OCI-LY1 (cell line): ENCODE measurements at regions not wholly inside any gene's neighbourhood (a gene's known extent, or its start where the extent isn't known, plus 50 kb on each side); places are given as distances from the start of the nearest gene placed in this dataset.

Source experiments
- H2AFZ ChIP-seq: fragments of 200-600 bp; sonication (generic), shearing (Covaris generic); 2 replicates; pipeline ENCODE4 v1.6.0; 2014; ENCODE audit warnings: antibody characterized with exemption, mild to moderate bottlenecking, low read length
- H3F3A ChIP-seq: fragments of 200-600 bp; sonication (generic), shearing (Covaris generic); 2 replicates; pipeline ENCODE4 v1.6.0; 2014; ENCODE audit warnings: mild to moderate bottlenecking, antibody characterized with exemption, low read length, moderate library complexity; ENCODE audit not compliant: insufficient read depth
- H3K27ac ChIP-seq: fragments of 200-600 bp; sonication (generic); 2 replicates; pipeline ENCODE4 v1.5.1; 2014; ENCODE audit warnings: low read length, mixed run types, mild to moderate bottlenecking, low read depth; ENCODE audit not compliant: poor library complexity, severe bottlenecking
- H3K27me3 ChIP-seq: fragments of 200-600 bp; sonication (generic); 2 replicates; pipeline ENCODE4 v1.6.0; 2014; ENCODE audit warnings: antibody characterized with exemption, mild to moderate bottlenecking, low read length, moderate library complexity; ENCODE audit not compliant: insufficient read depth
- H3K36me3 ChIP-seq: fragments of 200-600 bp; sonication (generic); 2 replicates; pipeline ENCODE4 v1.6.1; 2014; ENCODE audit warnings: mild to moderate bottlenecking, antibody characterized with exemption, low read length, moderate library complexity, mixed read lengths; ENCODE audit not compliant: insufficient read depth
- H3K4me1 ChIP-seq: fragments of 200-600 bp; sonication (generic); 2 replicates; pipeline ENCODE4 v1.5.1; 2014; ENCODE audit warnings: mild to moderate bottlenecking, low read length, moderate library complexity; ENCODE audit not compliant: insufficient read depth, severe bottlenecking
- H3K4me2 ChIP-seq: fragments of 200-600 bp; sonication (generic), shearing (Covaris generic); 2 replicates; pipeline ENCODE4 v1.6.1; 2014; ENCODE audit warnings: low read length
- H3K4me3 ChIP-seq: fragments of 200-600 bp; sonication (generic); 2 replicates; pipeline ENCODE4 v1.5.1; 2014; ENCODE audit warnings: low read length, low read depth, mild to moderate bottlenecking, mixed read lengths; ENCODE audit not compliant: poor library complexity, severe bottlenecking
- H3K79me2 ChIP-seq: fragments of 200-600 bp; shearing (Covaris generic); 2 replicates; pipeline ENCODE4 v1.6.1; 2016; ENCODE audit warnings: mixed run types, low read length, mixed read lengths; ENCODE audit not compliant: insufficient read depth
- H3K9ac ChIP-seq: fragments of 200-600 bp; sonication (generic), shearing (Covaris generic); 2 replicates; pipeline ENCODE4 v1.6.1; 2014; ENCODE audit warnings: mild to moderate bottlenecking, low read length, mixed read lengths
- H3K9me2 ChIP-seq: fragments of 200-600 bp; sonication (generic), shearing (Covaris generic); 2 replicates; pipeline ENCODE4 v1.6.1; 2014; ENCODE audit warnings: low read depth, mild to moderate bottlenecking, low read length, mixed read lengths
- H3K9me3 ChIP-seq: fragments of 200-600 bp; shearing (Covaris generic); 2 replicates; pipeline ENCODE4 v1.6.1; 2014; ENCODE audit warnings: low read length, mixed read lengths
- H4K20me1 ChIP-seq: fragments of 200-600 bp; sonication (generic), shearing (Covaris generic); 2 replicates; pipeline ENCODE4 v1.6.0; 2016; ENCODE audit warnings: mild to moderate bottlenecking, low read length; ENCODE audit not compliant: insufficient read depth
- EZH2 ChIP-seq: fragments of 200-600 bp; sonication (generic), shearing (Covaris generic); IDR thresholded peaks from 2 replicates; pipeline ENCODE4 v1.8.0; 2017; ENCODE audit warnings: borderline replicate concordance, mixed run types, mild to moderate bottlenecking, antibody characterized with exemption, low read length, moderate library complexity, mixed read lengths
- TF ChIP-seq, protein P1 (sequence below): fragments of 200-600 bp; sonication (generic), shearing (Covaris generic); IDR thresholded peaks from 2 replicates; pipeline ENCODE4 v1.5.1; 2017; ENCODE audit warnings: mild to moderate bottlenecking, antibody characterized with exemption, low read length, moderate library complexity, mixed read lengths

DNA sequence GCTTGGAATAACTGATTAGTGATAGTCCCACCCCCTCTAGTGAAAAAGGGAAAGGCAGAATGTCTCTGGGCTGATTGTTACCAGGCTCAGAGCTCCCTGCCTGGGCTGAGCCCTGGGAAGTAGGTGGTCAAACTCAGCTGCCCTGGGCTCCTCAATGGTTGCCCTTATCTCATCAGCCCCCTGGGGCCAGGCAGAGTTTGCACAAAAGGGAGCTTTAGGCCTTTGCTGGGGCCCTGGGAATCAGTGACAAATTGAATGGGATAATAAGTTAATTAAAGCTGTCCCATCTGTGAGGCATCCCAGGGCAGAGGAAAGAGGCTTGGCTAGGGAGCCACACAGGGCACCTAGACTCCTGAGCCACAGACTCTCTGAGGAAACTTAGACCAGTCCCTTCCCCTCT lies 89.0 kb downstream of the EFNB1 start:
- Histone ChIP-seq H3K9me2 (no peaks in the 10 kb centered on the region), H3K9me3 (no peaks in the 10 kb centered on the region)
- TF ChIP-seq EZH2: no peak
- TF ChIP-seq, protein P1, sequence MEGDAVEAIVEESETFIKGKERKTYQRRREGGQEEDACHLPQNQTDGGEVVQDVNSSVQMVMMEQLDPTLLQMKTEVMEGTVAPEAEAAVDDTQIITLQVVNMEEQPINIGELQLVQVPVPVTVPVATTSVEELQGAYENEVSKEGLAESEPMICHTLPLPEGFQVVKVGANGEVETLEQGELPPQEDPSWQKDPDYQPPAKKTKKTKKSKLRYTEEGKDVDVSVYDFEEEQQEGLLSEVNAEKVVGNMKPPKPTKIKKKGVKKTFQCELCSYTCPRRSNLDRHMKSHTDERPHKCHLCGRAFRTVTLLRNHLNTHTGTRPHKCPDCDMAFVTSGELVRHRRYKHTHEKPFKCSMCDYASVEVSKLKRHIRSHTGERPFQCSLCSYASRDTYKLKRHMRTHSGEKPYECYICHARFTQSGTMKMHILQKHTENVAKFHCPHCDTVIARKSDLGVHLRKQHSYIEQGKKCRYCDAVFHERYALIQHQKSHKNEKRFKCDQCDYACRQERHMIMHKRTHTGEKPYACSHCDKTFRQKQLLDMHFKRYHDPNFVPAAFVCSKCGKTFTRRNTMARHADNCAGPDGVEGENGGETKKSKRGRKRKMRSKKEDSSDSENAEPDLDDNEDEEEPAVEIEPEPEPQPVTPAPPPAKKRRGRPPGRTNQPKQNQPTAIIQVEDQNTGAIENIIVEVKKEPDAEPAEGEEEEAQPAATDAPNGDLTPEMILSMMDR: no peak

DNA sequence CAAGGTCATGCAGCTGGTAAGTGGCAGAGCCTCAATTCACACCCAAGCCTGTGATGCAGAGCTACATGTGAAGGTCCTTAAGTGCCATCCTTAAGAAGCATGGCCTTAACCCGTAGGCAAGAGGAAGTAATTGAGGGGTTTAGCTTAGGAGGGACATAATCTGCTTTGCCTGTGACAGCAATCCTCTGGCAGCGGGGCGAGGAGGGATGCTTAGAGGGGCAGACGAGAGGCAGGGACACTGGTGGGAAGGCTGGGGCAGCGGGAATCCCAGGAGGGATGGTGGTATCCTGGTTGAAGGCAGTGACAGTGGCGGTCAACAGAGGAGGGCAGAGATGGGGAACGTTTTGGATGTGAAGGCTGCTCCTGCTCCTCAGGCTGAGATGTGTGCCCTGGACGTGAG lies 88.1 kb downstream of the EFNB1 start:
- no peaks in the 10 kb centered on the region for H3K79me2 ChIP-seq
- H3K9ac ChIP-seq: no peak overlapping the region
- no peaks in the 10 kb centered on the region for H3F3A ChIP-seq
- H2AFZ ChIP-seq: no peak overlapping the region
- no peaks in the 10 kb centered on the region for H3K9me2 ChIP-seq
- TF ChIP-seq, protein P1: no peak
- no peak for TF ChIP-seq EZH2
- H3K4me3 ChIP-seq: no peak overlapping the region
- no peak overlapping the region for H3K27ac ChIP-seq
- no peaks in the 10 kb centered on the region for H3K36me3 ChIP-seq
- H4K20me1 ChIP-seq: no peaks in the 10 kb centered on the region
- H3K4me1 ChIP-seq: no peaks in the 10 kb centered on the region
- H3K27me3 ChIP-seq: no peaks in the 10 kb centered on the region
- no peaks in the 10 kb centered on the region for H3K9me3 ChIP-seq
- H3K4me2 ChIP-seq: no peak overlapping the region

More for the DNA sequence above, 89.0 kb downstream of the EFNB1 start:
- Histone ChIP-seq H2AFZ (no peak overlapping the region), H4K20me1 (no peaks in the 10 kb centered on the region), H3K27me3 (no peaks in the 10 kb centered on the region), H3K4me2 (no peak overlapping the region), H3K4me1 (no peaks in the 10 kb centered on the region), H3K4me3 (no peak overlapping the region), H3K79me2 (no peaks in the 10 kb centered on the region), H3F3A (no peaks in the 10 kb centered on the region), H3K36me3 (no peaks in the 10 kb centered on the region), H3K9ac (no peak overlapping the region), H3K27ac (no peak overlapping the region)

DNA sequence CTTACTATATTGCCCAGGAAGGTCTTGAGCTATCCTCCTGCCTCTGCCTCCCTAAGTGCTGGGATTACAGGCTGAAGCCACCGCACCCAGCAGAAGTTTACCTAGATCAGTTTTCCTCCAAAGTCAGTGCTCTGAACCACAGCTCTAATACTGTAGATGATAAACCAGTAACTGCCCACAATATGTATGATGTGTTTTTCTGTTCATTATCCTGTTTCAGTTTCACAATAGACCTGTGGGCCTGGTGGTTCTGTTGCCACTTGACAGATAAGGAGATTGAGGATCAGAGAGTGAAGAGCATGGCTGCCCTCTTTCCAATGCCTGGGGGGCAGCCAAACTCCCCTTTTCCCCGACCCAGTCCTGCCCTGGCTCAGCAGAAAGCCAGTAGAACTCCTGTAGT lies 87.0 kb downstream of the EFNB1 start:
- Histone ChIP-seq H3K9me3 (no peaks in the 10 kb centered on the region), H3K4me3 (no peak overlapping the region), H3K9ac (no peak overlapping the region), H2AFZ (no peak overlapping the region), H4K20me1 (no peaks in the 10 kb centered on the region), H3K9me2 (no peaks in the 10 kb centered on the region), H3K27me3 (no peaks in the 10 kb centered on the region), H3K4me1 (no peaks in the 10 kb centered on the region), H3K4me2 (no peak overlapping the region), H3K79me2 (no peaks in the 10 kb centered on the region), H3K27ac (no peak overlapping the region), H3F3A (no peaks in the 10 kb centered on the region), H3K36me3 (no peaks in the 10 kb centered on the region)
- TF ChIP-seq EZH2: no peak
- TF ChIP-seq, protein P1: no peak
